OCI-LY3 (cell line): ENCODE measurements at regions not wholly inside any gene's neighbourhood (a gene's known extent, or its start where the extent isn't known, plus 50 kb on each side); places are given as distances from the start of the nearest gene placed in this dataset.

ENCODE experiments used
- H2AFZ ChIP-seq: fragments of 200-600, 300-600 bp; shearing (Covaris generic); 2 replicates; pipeline ENCODE4 v1.6.0; 2014; ENCODE audit warnings: antibody characterized with exemption, low read depth, low read length
- H3K27ac ChIP-seq: fragments of 200-600, 300-600 bp; sonication (generic); 2 replicates; pipeline ENCODE4 v1.5.1; 2014; ENCODE audit warnings: mild to moderate bottlenecking, low read length, moderate library complexity, mixed read lengths
- H3K27me3 ChIP-seq: fragments of 200-600, 300-600 bp; sonication (generic); 2 replicates; pipeline ENCODE4 v1.6.1; 2014; ENCODE audit warnings: low read depth, low read length, mixed read lengths
- H3K36me3 ChIP-seq: fragments of 200-600, 300-600 bp; sonication (generic); replicated peaks from 2 replicates; pipeline ENCODE3; 2014; ENCODE audit warnings: low read depth, low read length, mixed read lengths
- H3K4me1 ChIP-seq: fragments of 300-600, 200-600 bp; sonication (generic); 2 replicates; pipeline ENCODE4 v1.6.1; 2014; ENCODE audit warnings: low read length, mixed read lengths
- H3K4me2 ChIP-seq: fragments of 200-600, 300-600 bp; sonication (generic); 2 replicates; pipeline ENCODE4 v1.6.1; 2014; ENCODE audit warnings: low read length, mixed read lengths
- H3K4me3 ChIP-seq: fragments of 300-600, 200-600 bp; sonication (generic); 2 replicates; pipeline ENCODE4 v1.5.1; 2014; ENCODE audit warnings: antibody characterized with exemption, mild to moderate bottlenecking, low read length, moderate library complexity
- H3K79me2 ChIP-seq: fragments of 300-600, 200-600 bp; shearing (Covaris generic); 2 replicates; pipeline ENCODE4 v1.6.1; 2014; ENCODE audit warnings: mild to moderate bottlenecking, low read length, mixed read lengths
- H3K9ac ChIP-seq: fragments of 300-600, 200-600 bp; shearing (Covaris generic); 2 replicates; pipeline ENCODE4 v1.6.0; 2014; ENCODE audit warnings: mild to moderate bottlenecking, low read length, moderate library complexity
- H3K9me3 ChIP-seq: fragments of 200-600, 300-600 bp; shearing (Covaris generic); 2 replicates; pipeline ENCODE4 v1.6.1; 2014; ENCODE audit warnings: low read length, mixed read lengths; ENCODE audit not compliant: insufficient read depth
- H4K20me1 ChIP-seq: fragments of 200-600, 300-600 bp; sonication (generic); 2 replicates; pipeline ENCODE4 v1.6.1; 2016; ENCODE audit warnings: low read length, mixed read lengths; ENCODE audit not compliant: insufficient read depth
- CTCF ChIP-seq: fragments of 200-600, 300-600 bp; sonication (generic); IDR thresholded peaks from 2 replicates; pipeline ENCODE4 v1.5.1; 2014; ENCODE audit warnings: antibody characterized with exemption, low read length, low read depth
- EZH2phosphoT487 ChIP-seq: fragments of 200-600 bp; shearing (Covaris generic); IDR thresholded peaks from 2 replicates; pipeline ENCODE4 v1.6.1; 2018; ENCODE audit warnings: antibody characterized with exemption, mixed run types, low read depth

- TF ChIP-seq EZH2phosphoT487 (no peak), CTCF (no peak)
- Histone ChIP-seq H3K36me3 (no peaks in the 10 kb centered on the region), H3K9ac (no peak overlapping the region), H3K4me1 (no peaks in the 10 kb centered on the region), H3K4me3 (no peak overlapping the region), H3K27me3 (no peaks in the 10 kb centered on the region), H3K4me2 (no peak overlapping the region), H3K9me3 (no peaks in the 10 kb centered on the region), H3K79me2 (no peaks in the 10 kb centered on the region), H4K20me1 (no peaks in the 10 kb centered on the region), H3K27ac (no peak overlapping the region), H2AFZ (no peak overlapping the region)
Measured at GRCh38 chr4:33395731-33396485, 2675.7 kb downstream of the PCDH7 start.

- Histone ChIP-seq H3K36me3 (no peaks in the 10 kb centered on the region), H3K9me3 (no peaks in the 10 kb centered on the region), H3K9ac (no peak overlapping the region), H3K27me3 (no peaks in the 10 kb centered on the region), H3K4me2 (no peak overlapping the region), H2AFZ (no peak overlapping the region), H3K27ac (no peak overlapping the region), H4K20me1 (no peaks in the 10 kb centered on the region), H3K4me1 (no peaks in the 10 kb centered on the region), H3K4me3 (no peak overlapping the region), H3K79me2 (no peaks in the 10 kb centered on the region)
- TF ChIP-seq EZH2phosphoT487, result no peak
- TF ChIP-seq CTCF, result no peak
Measured at GRCh38 chr4:33400504-33400903, 2680.3 kb downstream of the PCDH7 start.

- TF ChIP-seq EZH2phosphoT487 (no peak), CTCF (no peak)
- H3K4me1 ChIP-seq, result peaks cover 6% of the 10 kb centered on the region
- no peak overlapping the region for H2AFZ ChIP-seq
Measured at GRCh38 chr4:33407496-33407895, 2687.3 kb downstream of the PCDH7 start.

GRCh38 chr4:33411182-33411581 is 2691.0 kb downstream of the PCDH7 start:
- TF ChIP-seq CTCF (no peak), EZH2phosphoT487 (no peak)

More at GRCh38 chr4:33407496-33407895, 2687.3 kb downstream of the PCDH7 start:
- H3K9me3 ChIP-seq, result no peaks in the 10 kb centered on the region
- no peak overlapping the region for H3K27ac ChIP-seq
- no peaks in the 10 kb centered on the region for H4K20me1 ChIP-seq
- H3K9ac ChIP-seq, result no peak overlapping the region
- no peak overlapping the region for H3K4me3 ChIP-seq
- H3K36me3 ChIP-seq, result no peaks in the 10 kb centered on the region
- H3K4me2 ChIP-seq, result no peak overlapping the region
- no peaks in the 10 kb centered on the region for H3K27me3 ChIP-seq
- no peaks in the 10 kb centered on the region for H3K79me2 ChIP-seq

More at GRCh38 chr4:33411182-33411581, 2691.0 kb downstream of the PCDH7 start:
- Histone ChIP-seq H3K27me3 (no peaks in the 10 kb centered on the region), H2AFZ (no peak overlapping the region), H3K9ac (no peak overlapping the region), H3K79me2 (no peaks in the 10 kb centered on the region), H3K4me2 (no peak overlapping the region), H3K36me3 (no peaks in the 10 kb centered on the region), H3K4me3 (no peak overlapping the region), H3K4me1 (peaks cover 6% of the 10 kb centered on the region), H3K9me3 (0 out of 2 replicates have a peak, but pooled peaks cover 5% of the 10 kb centered on the region), H4K20me1 (no peaks in the 10 kb centered on the region), H3K27ac (no peak overlapping the region)
